SH-SY5Y (cell line): ENCODE measurements at regions not wholly inside any gene's neighbourhood (a gene's known extent, or its start where the extent isn't known, plus 50 kb on each side); places are given as distances from the start of the nearest gene placed in this dataset.

ENCODE experiments used
- GATA2 ChIP-seq: IDR thresholded peaks from 2 replicates; pipeline ENCODE4 v1.6.1; 2011; ENCODE audit warnings: mild to moderate bottlenecking, low read depth, low read length
- GATA3 ChIP-seq: IDR thresholded peaks from 2 replicates; pipeline ENCODE4 v1.6.1; 2011; ENCODE audit warnings: low read depth, mild to moderate bottlenecking, low read length, moderate library complexity

DNA sequence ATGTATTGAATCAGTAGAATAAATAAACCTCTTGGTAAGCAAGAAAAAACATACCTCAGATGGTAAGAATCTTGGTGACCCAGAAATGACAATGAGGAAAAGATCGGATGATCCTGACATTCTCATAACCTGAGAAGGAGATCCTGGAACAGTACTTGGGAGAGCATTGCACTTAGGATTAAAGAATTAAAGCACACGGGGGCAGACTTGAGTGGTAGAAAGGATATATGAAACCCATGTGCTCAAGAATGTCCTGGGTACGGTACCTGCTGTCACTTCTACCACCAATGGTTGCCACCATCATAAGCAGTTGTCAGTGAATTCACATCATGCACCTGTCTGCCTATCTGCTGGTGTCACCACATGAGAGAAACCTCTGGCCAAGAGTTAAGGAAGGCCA is 108.9 kb upstream of the GJB5 start:
- no peak for TF ChIP-seq GATA2
- TF ChIP-seq GATA3 = no peak
